HCT116 (cell line): ENCODE measurements at regions not wholly inside any gene's neighbourhood (a gene's known extent, or its start where the extent isn't known, plus 50 kb on each side); places are given as distances from the start of the nearest gene placed in this dataset.

Experiments used
- ATAC-seq: fragments of 200-7000 bp; cut with Tn5 transposase; 2 replicates; pipeline ENCODE4 v1.9.1; 2020; ENCODE audit warnings: mild to moderate bottlenecking, moderate library complexity
- BruUV-seq: library from RNA; stranded (reverse); fragments of 400-500 nt; replicated peaks from 2 replicates; lab custom pipeline; 2021; lab: Mats Ljungman, UMichigan
- CTCF ChIA-PET: fragments of 300-600 bp; sonication (Branson Sonifier 250); formaldehyde crosslinking; loops from one replicate; lab custom pipeline; 2021; ENCODE audit warnings: antibody characterized with exemption; lab: Charles Lee
- POLR2A ChIA-PET: fragments of 300-600, 350-600 bp; sonication (Branson Sonifier 250); formaldehyde crosslinking; loops from one replicate; lab custom pipeline; 2021; ENCODE audit warnings: antibody characterized with exemption; lab: Charles Lee
- RAD21 ChIA-PET, 2 experiments: fragments of 300-600 bp; sonication (Branson Sonifier 250); formaldehyde crosslinking; loops; one replicate each; lab custom pipeline; 2023; ENCODE audit warnings: low total read pairs in 2 of 2; ENCODE audit not compliant: uncharacterized antibody in 2 of 2, unreplicated experiment in 2 of 2, low non-redundant PET in 1 of 2; lab: Charles Lee
- DNase-seq: peaks from one replicate; pipeline ENCODE4 v3.0.0-alpha.2; 2010; ENCODE audit warnings: low read depth, low spot score
- H2AFZ ChIP-seq: fragments of 200-600 bp; shearing (Covaris generic), sonication (generic); 2 replicates; pipeline ENCODE4 v1.6.1; 2017; ENCODE audit warnings: low read depth, mixed run types, mixed read lengths, antibody characterized with exemption, low read length; ENCODE audit not compliant: poor library complexity, severe bottlenecking
- H3K27ac ChIP-seq: 2 replicates; pipeline ENCODE4 v1.5.1; 2012; ENCODE audit warnings: low read depth, low read length
- H3K27me3 ChIP-seq: fragments of 200-600 bp; sonication (generic); 2 replicates; pipeline ENCODE4 v1.6.1; 2016; ENCODE audit warnings: mixed run types, low read length, mixed read lengths; ENCODE audit not compliant: insufficient read depth
- H3K36me3 ChIP-seq, 2 experiments: fragments of 200-500 bp in 1 of 2; fragments of 200-600 bp in 1 of 2; sonication (Bioruptor generic) in 1 of 2; sonication (generic) in 1 of 2; 2 replicates each; pipeline versions ENCODE4 v1.5.1 to v1.6.1; 2014 to 2016; ENCODE audit warnings: low read length in 2 of 2, inconsistent platforms in 1 of 2, mixed read lengths in 1 of 2, mixed run types in 1 of 2; ENCODE audit not compliant: insufficient read depth in 2 of 2, control insufficient read depth in 1 of 2
- H3K4me1 ChIP-seq, 2 experiments: fragments of 200-600 bp in 1 of 2; sonication (generic) in 1 of 2; 2 replicates each; pipeline versions ENCODE4 v1.5.1 to v1.6.1; 2012 to 2017; ENCODE audit warnings: low read length in 2 of 2, inconsistent platforms in 1 of 2, mild to moderate bottlenecking in 1 of 2, mixed read lengths in 1 of 2, mixed run types in 1 of 2, moderate library complexity in 1 of 2; ENCODE audit not compliant: insufficient read depth in 2 of 2, control insufficient read depth in 1 of 2
- H3K4me2 ChIP-seq: fragments of 200-600 bp; sonication (generic); 2 replicates; pipeline ENCODE4 v1.6.1; 2017; ENCODE audit warnings: mixed run types, low read length, mixed read lengths
- H3K4me3 ChIP-seq, 2 experiments: fragments of 200-600 bp in 1 of 2; sonication (generic) in 1 of 2; replicated peaks in 1 of 2; 2 replicates each; pipeline ENCODE4 v1.5.1; 2011 to 2016; ENCODE audit warnings: low read length in 2 of 2, control low read depth in 1 of 2, low read depth in 1 of 2, mild to moderate bottlenecking in 1 of 2, mixed read lengths in 1 of 2, mixed run types in 1 of 2
- H3K79me2 ChIP-seq: fragments of 200-600 bp; sonication (generic); 2 replicates; pipeline ENCODE4 v1.6.1; 2017; ENCODE audit warnings: mild to moderate bottlenecking, mixed run types, low read length, moderate library complexity, mixed read lengths; ENCODE audit not compliant: insufficient read depth
- H3K9ac ChIP-seq: fragments of 200-600 bp; sonication (generic); 2 replicates; pipeline ENCODE4 v1.6.1; 2016; ENCODE audit warnings: low read length, mixed read lengths
- H3K9me2 ChIP-seq: fragments of 200-600 bp; sonication (generic), shearing (Covaris generic); 2 replicates; pipeline ENCODE4 v1.6.1; 2017; ENCODE audit warnings: mixed run types, mild to moderate bottlenecking, moderate library complexity; ENCODE audit not compliant: insufficient read depth
- H3K9me3 ChIP-seq, 2 experiments: fragments of 200-500 bp in 1 of 2; fragments of 200-600 bp in 1 of 2; sonication (Bioruptor generic) in 1 of 2; sonication (generic) in 1 of 2; 2 replicates each; pipeline ENCODE4 v1.6.1; 2014 to 2017; ENCODE audit warnings: low read length in 2 of 2, mixed read lengths in 2 of 2, inconsistent platforms in 1 of 2, low read depth in 1 of 2, mild to moderate bottlenecking in 1 of 2, mixed run types in 1 of 2, moderate library complexity in 1 of 2; ENCODE audit not compliant: control insufficient read depth in 1 of 2, insufficient read depth in 1 of 2
- H4K20me1 ChIP-seq: fragments of 200-600 bp; sonication (generic), shearing (Covaris generic); 2 replicates; pipeline ENCODE4 v1.6.1; 2017; ENCODE audit warnings: mixed run types, mild to moderate bottlenecking, moderate library complexity; ENCODE audit not compliant: insufficient read depth
- ATF3 ChIP-seq: IDR thresholded peaks from 2 replicates; pipeline ENCODE4 v1.6.1; 2012
- CBX3 ChIP-seq: IDR thresholded peaks from 2 replicates; pipeline ENCODE4 v1.6.1; 2012; ENCODE audit warnings: low read depth
- CEBPB ChIP-seq: IDR thresholded peaks from 2 replicates; pipeline ENCODE4 v1.6.1; 2012; ENCODE audit warnings: low read depth
- CTCF ChIP-seq, 3 experiments: fragments of 200-600 bp in 1 of 3; sonication (generic) in 1 of 3; IDR thresholded peaks in 2 of 3; conservative IDR thresholded peaks in 1 of 3; 2 replicates each; pipeline ENCODE4 v1.5.1; 2012 to 2017; ENCODE audit warnings: low read depth in 2 of 3, low read length in 2 of 3, antibody characterized with exemption in 1 of 3, borderline replicate concordance in 1 of 3, control low read depth in 1 of 3, mild to moderate bottlenecking in 1 of 3, mixed read lengths in 1 of 3, mixed run types in 1 of 3, moderate library complexity in 1 of 3; ENCODE audit not compliant: insufficient read depth in 1 of 3
- EGR1 ChIP-seq: IDR thresholded peaks from 2 replicates; pipeline ENCODE4 v1.6.1; 2012; ENCODE audit warnings: low read depth
- ELF1 ChIP-seq: IDR thresholded peaks from 2 replicates; pipeline ENCODE4 v1.6.1; 2012; ENCODE audit warnings: low read depth, borderline replicate concordance
- EZH2 ChIP-seq: fragments of 200-600 bp; sonication (generic); IDR thresholded peaks from 2 replicates; pipeline ENCODE4 v1.6.1; 2017; ENCODE audit warnings: antibody characterized with exemption, mixed run types
- EZH2phosphoT487 ChIP-seq: fragments of 200-600 bp; IDR thresholded peaks from 2 replicates; pipeline ENCODE4 v1.6.1; 2018; ENCODE audit warnings: antibody characterized with exemption, borderline replicate concordance
- FOSL1 ChIP-seq: IDR thresholded peaks from 2 replicates; pipeline ENCODE4 v1.6.1; 2012; ENCODE audit warnings: low read depth
- JUND ChIP-seq: IDR thresholded peaks from 2 replicates; pipeline ENCODE4 v1.6.1; 2012
- POLR2A ChIP-seq: IDR thresholded peaks from 2 replicates; pipeline ENCODE4 v1.7.0; 2011; ENCODE audit warnings: borderline replicate concordance; ENCODE audit not compliant: insufficient read depth, insufficient read length; ENCODE audit errors: extremely low read depth
- SIN3A ChIP-seq: IDR thresholded peaks from 2 replicates; pipeline ENCODE4 v1.6.1; 2012; ENCODE audit warnings: low read depth
- SP1 ChIP-seq: IDR thresholded peaks from 2 replicates; pipeline ENCODE4 v1.6.1; 2012; ENCODE audit warnings: low read depth
- SRF ChIP-seq: IDR thresholded peaks from 2 replicates; pipeline ENCODE4 v1.6.1; 2012; ENCODE audit warnings: low read depth
- TCF7L2 ChIP-seq: IDR thresholded peaks from 2 replicates; pipeline ENCODE4 v1.7.0; 2011; ENCODE audit warnings: borderline replicate concordance, inconsistent platforms; ENCODE audit not compliant: insufficient read depth, insufficient read length; ENCODE audit errors: extremely low read depth
- YY1 ChIP-seq: IDR thresholded peaks from 2 replicates; pipeline ENCODE4 v1.6.1; 2011; ENCODE audit warnings: low read length, low read depth, moderate library complexity, mild to moderate bottlenecking; ENCODE audit not compliant: insufficient replicate concordance; ENCODE audit errors: extremely low read depth
- ZFX ChIP-seq: fragments of 450-650 bp; IDR thresholded peaks from 2 replicates; pipeline ENCODE4 v1.6.1; 2017
- ZNF274 ChIP-seq: fragments of 200-500 bp; sonication (Bioruptor generic); IDR thresholded peaks from 2 replicates; pipeline ENCODE4 v1.6.1; 2014; ENCODE audit warnings: mild to moderate bottlenecking, low read depth, low read length, inconsistent platforms
- intact Hi-C: fragments of 100-400 bp; cut with micrococcal nuclease; formaldehyde crosslinking; loops from 2 replicates; pipeline ENCODE4 v1.10.0; 2022

DNA sequence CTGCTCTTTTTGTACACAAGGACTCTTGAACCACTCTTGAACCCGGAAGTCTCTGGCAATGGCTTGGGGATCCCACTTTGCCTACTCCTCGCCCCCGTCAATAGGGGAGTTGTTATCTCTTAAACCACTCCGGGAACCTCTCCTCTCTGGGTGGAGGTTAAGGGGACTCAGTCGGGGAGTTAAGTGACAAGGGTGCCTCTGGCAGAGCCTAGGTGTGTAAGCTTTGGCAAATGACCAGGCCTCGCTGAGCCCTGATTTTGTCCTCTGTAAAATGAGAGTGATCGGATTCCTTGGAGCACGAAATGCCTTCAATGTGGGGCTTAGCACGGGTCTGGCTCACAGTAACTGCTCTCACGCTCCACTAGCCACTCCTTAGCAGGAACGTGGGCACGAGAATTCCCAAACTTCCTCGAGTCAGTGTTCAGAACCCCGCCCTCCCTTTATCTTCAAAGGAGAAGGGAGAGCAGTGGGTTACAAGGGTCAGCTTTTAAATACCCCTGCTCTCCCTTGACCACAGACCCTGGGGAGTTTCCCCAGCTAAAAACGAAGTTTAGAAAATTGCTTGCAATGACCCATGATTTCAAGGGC, 193.3 kb downstream of the KATNAL1 start (continued):
- TF ChIP-seq CTCF (IDR thresholded peaks at IDR 0.05 in 2 of 3, conservative IDR thresholded peaks at IDR 0.05 in 1 of 3; ENCODE audit: borderline replicate concordance in 1 of 3, insufficient read depth in 1 of 3, low read depth in 2 of 3, low read length in 2 of 3) (no peak), EGR1 (no peak), EZH2 (no peak), ZFX (no peak), POLR2A (no peak)

DNA sequence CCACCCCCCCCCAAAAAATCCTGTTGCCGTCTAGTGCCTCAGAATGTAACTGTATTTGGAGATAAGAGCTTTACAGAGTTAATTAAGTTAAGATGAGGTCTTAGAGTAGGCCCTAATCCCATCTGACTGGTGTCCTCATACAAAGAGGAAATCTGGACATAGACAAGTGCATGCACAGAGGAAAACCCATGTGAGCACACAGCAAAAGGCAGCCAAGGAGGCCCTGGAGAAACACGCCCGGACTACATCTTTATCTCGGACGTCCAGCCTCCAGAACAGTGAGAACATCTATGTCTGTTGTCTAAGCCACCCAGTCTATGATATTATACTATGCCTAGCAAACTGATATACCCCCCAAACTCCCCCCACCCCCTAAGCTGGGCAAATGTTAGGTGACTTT, 193.8 kb downstream of the KATNAL1 start:
- POLR2A ChIA-PET: no interaction called here
- Histone ChIP-seq H3K9me2 (no peaks in the 10 kb centered on the region), H3K27me3 (no peaks in the 10 kb centered on the region; the same call in 1 of the 2 replicates), H3K4me3 (no peak overlapping the region), H2AFZ (peak overlapping the region; percentile 96), H3K9me3 (no peaks in the 10 kb centered on the region), H3K36me3 (no peaks in the 10 kb centered on the region), H3K27ac (no peak overlapping the region), H4K20me1 (no peaks in the 10 kb centered on the region), H3K4me1 (peaks cover 12 to 29% of the 10 kb centered on the region in 2 experiments), H3K79me2 (no peaks in the 10 kb centered on the region), H3K9ac (no peak overlapping the region), H3K4me2 (no peak overlapping the region)
- BruUV-seq: no TSS peak
- ATAC-seq (no peak), DNase-seq (no peak)
- intact Hi-C loops: loop anchor here (2.0 to 10.0 kb wide), 2 partner anchors 189 to 605 kb away; no protein-coding TSS in a partner anchor
- RAD21 ChIA-PET: interaction anchor here (0.6 to 2.0 kb wide), 5 partner anchors 19 to 343 kb away, joined by 3 to 15 read pairs (median 5); partner anchors contain the start of gene UBL3 (in 1 of the 2)
- TF ChIP-seq CBX3 (no peak), JUND (no peak), ATF3 (no peak), SP1 (no peak), EZH2 (no peak), FOSL1 (no peak), CTCF (IDR thresholded peaks at IDR 0.05 in 2 of 3, conservative IDR thresholded peaks at IDR 0.05 in 1 of 3; ENCODE audit: borderline replicate concordance in 1 of 3, insufficient read depth in 1 of 3, low read depth in 2 of 3, low read length in 2 of 3) (no peak), SRF (no peak), ELF1 (no peak), TCF7L2 (no peak), YY1 (no peak), SIN3A (no peak), ZFX (no peak), ZNF274 (no peak), EZH2phosphoT487 (no peak), CEBPB (no peak)
- CTCF ChIA-PET: interaction anchor here (0.6 to 6.1 kb wide), 10 partner anchors 13 to 752 kb away, joined by 3 to 226 read pairs (median 4); partner anchors contain the start of gene UBL3
